ENCODE measurements at regions not wholly inside any gene's neighbourhood (a gene's known extent, or its start where the extent isn't known, plus 50 kb on each side); places are given as distances from the start of the nearest gene placed in this dataset.

- TF ChIP-seq CTCF (IDR thresholded peaks at IDR 0.05): no peak
- no peak for TF ChIP-seq POLR2A (IDR thresholded peaks at IDR 0.05)
These were observed 333.3 kb downstream of the MIAT start for GRCh38 chr22:26990503-26991189.

Data from adrenal gland (tissue), 5 donors.